HUDEP-2 (cell line): ENCODE measurements at regions not wholly inside any gene's neighbourhood (a gene's known extent, or its start where the extent isn't known, plus 50 kb on each side); places are given as distances from the start of the nearest gene placed in this dataset.
"Not testable (repeated sequence)": the region's sequence is repeated elsewhere in the genome, so short reads cannot be mapped to it uniquely, and the experiment has no call there.

Experiments
- DNase-seq, 76 experiments: peaks; one replicate each; lab custom pipeline; 2025; ENCODE audit not compliant: unreplicated experiment in 76 of 76; lab: John Stamatoyannopoulos, UW

DNA sequence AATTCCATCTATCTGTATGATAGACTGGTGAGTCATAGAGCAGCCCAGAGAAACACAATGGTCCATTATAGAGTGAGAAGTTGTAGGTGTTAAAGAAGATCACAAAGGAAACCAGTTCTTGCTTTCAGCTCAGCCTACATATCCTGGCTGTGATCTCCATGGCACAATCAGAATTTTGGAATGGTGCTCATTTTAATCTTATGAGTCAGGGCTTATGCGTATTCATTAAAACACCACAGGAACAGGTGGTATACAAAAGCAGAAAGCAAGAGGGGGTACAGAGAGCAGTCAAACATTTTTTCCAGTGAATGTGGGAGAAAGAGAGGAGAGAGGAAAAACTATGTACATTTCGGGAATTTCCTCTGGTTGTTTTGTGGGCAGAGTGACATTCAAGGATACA lies 126.9 kb downstream of the MFAP3L start:
- no peak for DNase-seq

DNA sequence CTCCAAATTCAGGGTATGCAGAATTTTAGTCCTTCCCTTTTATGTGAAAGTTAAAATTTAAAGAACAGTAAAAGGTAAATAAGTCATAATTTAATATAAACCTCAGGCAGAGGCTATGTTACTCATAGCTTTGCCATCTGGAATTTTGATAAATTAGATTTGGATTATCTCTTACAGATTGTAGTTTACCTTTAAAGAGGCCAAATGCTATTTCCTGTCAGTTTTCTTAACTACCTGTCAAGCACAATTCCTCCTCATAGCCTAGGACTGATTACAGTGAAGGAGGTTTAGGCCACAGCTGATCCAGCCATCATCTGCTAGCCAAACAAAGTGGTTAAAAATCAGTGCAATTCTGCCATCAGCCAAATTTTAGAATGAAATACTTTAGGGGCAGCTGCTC lies 128.1 kb downstream of the MFAP3L start:
- DNase-seq, result no peak

DNA sequence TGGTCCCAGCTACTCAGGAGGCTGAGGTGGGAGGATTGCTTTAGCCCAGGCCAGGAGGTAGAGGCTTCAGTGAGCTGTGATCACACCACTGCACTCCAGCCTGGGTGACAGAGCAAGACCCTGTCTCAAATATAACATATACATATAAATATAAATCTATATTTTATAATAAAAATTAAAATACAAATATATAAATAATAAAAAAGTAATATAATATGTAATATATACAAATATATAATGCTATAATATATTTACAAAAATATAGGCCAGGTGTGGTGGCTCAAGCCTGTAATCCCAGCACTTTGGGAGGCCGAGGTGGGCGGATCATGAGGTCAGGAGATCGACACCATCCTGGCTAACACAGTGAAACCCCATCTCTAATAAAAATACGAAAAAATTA lies 131.4 kb downstream of the MFAP3L start:
- DNase-seq, result not testable (repeated sequence)

DNA sequence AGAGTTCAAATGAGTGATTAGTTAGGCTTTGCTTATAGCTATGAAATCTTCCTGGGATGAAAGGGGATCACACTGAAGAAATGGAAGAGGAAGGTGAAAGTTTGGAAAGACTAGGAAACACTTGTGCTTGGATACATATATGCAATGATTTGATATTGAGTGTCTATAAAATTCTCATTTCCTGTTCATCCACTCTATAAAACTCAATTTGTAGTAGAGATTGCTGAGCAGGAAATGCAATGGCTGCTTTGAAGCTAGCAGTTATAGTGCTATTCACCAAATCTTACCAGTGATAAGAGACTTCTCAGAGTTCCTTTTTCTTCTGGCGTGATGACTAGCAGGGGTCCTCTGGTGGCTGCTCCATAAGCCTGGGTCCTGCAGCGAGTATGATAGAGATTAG lies 128.1 kb upstream of the HPF1 start:
- DNase-seq, result no peak

DNA sequence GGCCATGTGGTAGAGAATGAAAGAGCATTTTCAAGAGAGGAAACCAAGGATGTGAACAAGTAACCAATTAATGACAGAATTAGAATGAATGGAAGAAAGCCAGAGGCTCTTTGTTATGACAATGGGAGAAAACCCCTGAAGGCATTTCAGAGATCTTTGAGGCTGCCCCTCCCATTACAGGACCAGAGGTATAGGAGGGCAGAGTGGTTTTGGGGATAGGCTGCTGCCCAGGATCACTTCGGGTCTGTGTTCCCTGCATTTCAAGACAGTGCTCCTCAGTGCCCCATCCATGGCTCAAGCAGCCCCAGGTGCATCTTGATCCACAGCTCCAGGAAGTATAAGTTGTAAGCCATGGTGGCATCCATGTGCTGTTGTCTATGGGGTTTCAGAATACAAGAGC lies 124.0 kb upstream of the HPF1 start:
- no peak for DNase-seq

DNA sequence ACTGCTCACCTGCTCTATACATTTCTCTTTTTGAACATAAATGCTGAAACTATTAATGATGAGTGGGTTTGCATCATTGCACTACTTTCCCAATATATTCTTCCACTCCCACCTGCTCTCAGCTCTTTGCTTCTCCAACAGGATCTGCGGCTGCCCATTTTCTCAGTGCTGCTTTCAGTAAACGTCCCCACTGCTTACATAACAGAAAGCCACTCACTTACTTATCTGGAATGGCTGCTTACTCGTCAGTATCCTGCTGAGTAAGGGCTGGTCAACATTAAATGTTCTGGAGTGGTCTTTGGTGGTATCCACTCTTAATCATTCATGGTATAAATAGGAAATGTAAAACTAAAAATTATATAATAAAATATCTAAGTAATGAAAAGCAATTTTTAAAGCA lies 112.8 kb upstream of the HPF1 start:
- no peak for DNase-seq

DNA sequence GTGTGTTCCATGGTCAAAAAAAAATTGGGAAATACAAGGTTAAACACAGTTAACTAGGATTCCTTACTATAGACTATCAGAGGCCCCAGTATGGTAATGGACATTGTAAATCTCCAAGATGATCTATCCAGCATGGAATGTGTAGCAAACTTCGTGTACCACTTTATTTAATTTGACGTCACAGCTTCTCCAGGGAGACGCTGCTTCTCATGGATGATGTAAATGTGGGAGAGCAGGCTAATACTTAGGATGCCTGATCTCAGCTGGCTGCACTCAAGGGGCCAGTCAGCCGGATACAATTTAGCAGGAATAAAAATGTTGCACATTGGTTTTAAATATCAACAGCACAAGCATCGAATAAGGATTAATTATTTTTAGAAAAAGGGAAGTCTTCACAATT lies 111.7 kb upstream of the HPF1 start:
- DNase-seq, result no peak

DNA sequence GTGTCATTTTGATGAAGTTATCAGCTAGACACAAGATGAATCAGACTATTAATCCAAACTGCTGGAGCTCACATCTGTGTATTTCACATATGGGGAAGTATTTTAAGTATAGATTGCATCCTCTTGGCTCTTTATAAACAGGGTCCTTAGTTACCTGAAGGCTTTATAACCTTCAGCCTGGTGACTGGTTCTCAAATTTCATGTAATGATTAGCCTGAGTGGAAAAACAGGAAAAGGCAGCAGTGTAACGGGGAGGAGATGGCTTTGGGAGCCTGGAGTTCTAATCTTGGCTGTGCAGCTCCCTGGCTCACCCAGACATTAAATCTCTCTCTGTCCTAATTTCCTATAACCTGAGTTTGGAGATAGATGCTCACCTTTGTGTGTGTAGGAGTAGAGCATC lies 103.8 kb upstream of the HPF1 start:
- no peak for DNase-seq

DNA sequence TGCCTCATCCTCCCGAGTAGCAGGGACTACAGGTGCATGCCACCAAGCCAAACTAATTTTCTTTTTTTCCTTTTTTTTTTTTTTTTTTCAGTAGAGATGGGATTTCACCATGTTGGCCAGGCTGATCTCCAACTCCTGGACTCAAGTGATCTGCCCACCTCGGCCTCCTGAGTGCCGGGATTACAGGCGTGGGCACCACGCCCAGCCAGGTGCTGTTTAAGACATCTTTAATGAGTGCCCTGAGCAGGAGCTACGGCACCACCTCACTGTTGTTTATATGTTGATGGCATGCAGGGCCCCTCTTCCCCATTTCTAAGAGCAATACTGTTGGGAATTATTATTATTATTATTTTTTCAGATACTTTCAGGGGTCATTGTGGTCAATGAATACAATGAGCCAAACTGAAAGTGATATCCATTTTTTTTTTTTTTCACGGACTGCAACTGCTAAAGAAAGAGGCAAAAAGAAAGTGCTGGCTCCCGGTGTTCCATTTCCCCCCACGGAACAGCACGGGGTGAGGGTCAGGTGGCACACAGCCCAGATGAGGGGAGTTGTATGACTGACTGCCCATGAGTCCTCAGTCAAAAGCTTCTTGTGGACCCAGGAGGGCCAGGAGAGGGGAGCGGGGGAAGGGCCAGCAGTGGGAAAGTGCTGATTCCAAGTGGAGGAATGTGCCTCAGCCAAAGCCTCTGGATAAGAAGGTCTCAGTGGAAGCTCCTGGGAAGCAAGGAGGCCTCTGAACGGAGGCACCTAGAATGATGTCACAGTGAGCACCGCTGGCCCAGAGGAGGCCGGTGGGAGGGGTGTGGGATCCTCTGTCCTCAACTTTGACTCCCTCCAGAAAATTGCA lies 101.8 kb upstream of the HPF1 start:
- no peak for DNase-seq

DNA sequence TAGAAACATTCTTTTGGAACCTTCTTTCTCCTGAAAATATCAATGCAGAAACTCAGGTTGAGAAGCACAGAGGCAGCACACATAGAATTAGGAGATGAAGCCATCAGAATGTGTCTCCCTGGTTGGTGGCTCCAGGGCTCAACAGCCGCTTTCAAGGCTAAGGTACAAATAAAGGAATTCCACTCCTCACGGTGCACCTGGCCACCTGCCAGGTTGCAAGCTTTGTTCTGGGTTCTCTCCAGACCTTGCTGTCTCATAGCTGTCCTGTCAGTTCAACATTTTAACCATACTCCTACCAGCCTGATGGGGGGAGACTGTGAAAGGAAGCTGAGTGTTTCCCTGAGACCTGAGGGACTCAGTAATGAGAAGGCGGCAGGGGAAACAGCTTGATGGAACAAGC lies 96.3 kb upstream of the HPF1 start:
- no peak for DNase-seq

DNA sequence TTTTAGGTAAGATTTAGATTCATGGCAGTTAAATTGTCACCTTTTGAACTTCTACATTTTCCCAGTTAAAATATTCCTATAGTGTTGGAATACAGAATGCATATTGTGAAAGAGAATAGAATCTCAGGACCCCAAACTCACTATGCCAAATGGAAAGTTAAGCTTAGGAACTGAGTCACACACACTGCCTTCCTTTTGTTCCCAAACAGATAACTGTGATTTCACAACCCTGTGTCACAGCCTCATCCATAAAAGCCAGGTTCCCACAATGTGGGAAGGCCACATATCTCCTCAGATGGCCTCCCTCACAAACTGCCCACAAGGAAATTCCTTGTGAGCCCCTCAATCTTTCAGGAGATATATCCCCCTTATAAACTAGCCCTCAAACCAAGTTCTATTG lies 94.7 kb upstream of the HPF1 start:
- no peak for DNase-seq

DNA sequence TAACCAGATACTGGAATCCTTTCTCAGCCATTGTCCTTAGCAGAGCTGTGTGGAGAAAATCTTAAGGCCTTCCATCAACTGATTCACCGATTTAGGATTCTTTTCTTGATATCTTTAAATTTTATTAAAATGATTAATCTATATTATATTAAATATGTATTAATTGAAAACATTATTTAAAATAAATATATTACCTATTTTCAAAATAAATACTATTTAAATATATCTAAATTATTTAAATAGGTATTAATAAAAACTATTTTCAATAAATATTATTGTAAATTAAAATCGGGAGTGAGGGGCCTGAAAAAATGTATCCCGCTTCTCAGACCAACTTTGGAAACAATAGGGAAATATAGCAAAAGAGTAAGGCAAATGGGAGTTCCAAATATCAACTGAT lies 94.0 kb upstream of the HPF1 start:
- no peak for DNase-seq

DNA sequence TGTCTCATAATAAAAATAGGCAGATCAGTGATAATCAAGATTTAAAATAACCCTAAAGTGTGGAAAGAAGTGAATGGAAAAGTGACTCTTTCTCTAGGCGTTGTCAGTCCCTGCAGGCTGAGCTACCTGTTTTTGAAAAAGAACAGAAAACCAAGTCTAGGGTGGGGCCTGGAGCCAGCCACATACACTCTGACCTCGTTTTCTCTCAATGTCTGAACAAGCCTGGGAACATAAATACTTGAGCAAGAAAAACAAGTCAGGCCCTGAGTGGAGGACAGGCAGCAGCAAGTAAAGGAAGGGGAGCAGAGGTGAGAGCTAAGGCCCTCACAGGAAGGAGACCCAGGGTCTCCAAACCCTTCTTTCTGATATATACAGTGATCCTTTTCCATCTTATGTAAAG lies 91.7 kb upstream of the HPF1 start:
- DNase-seq, result no peak

DNA sequence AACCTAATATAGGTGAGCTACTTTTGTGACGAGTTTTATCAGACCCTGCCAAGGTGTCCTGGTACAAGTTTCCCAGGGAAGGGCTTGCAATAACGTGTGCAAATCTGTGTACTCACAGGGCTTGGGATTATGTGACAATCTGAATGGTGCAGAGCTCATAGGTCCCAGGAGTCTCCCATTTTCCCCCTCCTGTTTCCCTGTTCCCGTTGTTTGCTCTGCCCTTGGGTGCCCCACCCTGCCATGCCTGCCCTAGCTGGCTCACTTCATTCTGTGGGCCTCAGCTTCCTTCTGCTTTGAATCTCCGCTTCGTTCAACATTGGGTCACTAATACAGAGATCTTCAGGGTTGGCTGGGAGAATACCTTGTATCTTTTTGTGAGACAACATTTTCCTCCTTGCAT lies 90.3 kb upstream of the HPF1 start:
- no peak for DNase-seq

DNA sequence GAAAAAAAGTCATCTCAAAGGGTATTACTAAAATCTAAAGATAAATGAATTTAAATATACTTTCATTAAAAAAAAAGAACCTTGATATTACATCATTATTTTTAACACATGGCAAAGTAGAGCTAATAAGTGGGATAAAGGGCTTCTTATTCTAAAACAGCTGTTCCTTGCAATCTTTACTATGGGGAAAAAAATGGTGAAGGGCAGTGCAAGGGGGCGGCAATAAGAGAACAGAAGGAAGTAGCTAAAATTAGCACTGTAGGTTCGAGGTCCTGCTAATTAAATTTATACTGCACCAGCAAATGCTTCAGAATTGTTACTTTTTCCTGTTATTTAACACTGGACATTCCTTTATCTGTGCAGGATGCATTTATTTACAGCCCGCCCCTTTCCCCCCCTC lies 89.4 kb upstream of the HPF1 start:
- no peak for DNase-seq

DNA sequence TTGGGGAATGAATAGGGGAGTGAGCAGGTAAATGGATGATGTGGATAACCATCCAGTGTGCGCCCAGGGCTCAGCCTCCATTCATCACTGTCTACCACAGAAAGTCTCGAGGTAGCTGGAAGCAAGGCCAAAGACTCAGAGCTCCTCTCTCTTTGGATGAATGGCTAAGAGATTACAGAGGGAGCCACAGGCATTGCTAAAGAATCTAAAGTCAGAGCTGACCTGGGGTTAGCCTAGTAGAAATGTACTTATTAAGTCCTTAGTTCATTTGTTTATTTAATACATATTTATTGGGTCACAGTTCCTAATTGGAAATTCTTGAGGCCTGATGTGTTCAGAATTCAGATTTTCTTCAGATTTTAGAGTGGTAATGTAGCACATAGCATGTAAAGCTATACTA lies 88.7 kb upstream of the HPF1 start:
- no peak for DNase-seq

DNA sequence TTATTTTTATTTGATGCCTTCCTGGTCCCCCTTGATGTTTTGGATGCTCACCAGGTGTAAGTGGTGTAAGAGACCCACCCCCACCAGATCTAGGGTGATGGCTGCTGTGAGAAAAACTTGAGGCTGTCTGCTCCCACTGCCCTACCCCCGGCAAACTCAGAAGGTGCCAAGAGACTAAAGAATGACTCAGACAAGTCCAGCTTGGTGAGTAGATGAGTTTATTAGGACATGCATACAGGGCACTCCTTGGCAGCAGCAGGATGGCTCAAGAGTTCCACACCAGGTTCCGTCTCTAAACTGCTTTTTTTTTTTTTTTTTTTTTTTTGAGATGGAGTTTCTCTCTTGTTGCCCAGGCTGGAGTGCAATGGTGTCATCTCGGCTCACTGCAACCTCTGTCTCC lies 84.0 kb upstream of the HPF1 start:
- no peak for DNase-seq

DNA sequence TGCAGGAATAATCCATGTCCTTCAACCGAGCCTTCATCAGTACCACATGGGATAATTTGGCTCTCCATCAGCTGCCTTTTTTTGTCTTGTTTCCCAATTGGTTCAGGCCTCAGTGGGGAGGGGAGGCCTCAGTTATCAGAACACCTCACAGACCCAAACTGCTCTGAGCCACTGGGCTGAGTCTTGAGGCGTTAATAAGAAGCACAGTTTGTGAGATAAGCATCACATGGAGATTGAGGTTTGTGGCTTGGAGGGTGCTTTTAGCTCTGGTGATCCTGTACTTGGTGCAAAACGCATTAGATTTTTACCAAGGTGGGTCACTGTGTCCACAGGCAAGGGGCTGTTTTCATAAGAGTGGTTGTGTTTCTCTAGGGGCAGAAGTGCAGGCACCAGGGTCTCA lies 82.8 kb upstream of the HPF1 start:
- no peak for DNase-seq

DNA sequence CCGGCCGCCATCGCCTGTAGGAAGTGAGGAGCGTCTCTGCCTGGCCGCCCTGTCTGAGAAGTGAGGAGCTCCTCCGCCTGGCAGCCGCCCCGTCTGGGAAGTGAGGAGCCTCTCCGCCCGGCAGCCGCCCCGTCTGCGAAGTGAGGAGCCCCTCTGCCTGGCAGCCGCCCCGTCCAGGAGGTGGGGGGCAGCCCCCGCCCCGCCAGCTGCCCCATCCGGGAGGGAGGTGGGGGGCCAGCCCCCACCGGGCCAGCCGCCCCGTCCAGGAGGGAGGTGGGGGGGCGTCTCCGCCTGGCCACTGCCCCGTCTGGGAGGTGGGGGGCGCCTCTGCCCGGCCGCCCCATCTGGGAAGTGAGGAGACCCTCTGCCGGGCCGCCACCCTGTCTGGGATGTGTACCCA lies 70.6 kb upstream of the HPF1 start:
- not testable (repeated sequence) for DNase-seq

DNA sequence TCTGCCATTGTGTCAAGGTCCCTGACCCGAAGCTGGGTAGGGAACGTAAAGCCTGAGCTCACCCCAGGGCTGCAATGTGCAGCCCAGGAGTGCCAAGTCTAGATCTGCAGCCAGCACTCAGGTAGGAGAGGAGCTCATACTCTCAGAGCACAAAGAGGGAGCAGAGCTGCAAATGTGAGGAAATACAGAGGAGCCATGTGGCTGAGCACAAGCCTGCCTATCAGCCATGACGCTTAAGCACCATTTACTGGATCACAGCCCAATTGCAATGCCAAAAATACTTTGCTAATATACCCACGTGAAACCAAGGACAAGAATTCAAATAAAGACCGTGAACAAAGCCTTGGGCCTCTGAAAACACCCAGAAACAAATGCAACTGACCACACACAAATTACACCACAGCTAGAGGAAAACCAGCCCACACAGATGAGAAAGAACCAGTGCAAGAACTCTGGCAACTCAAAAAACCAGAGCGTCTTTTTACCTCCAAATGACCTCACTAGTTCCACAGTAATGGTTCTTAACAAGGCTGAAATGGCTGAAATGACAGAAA lies 69.0 kb upstream of the HPF1 start:
- no peak for DNase-seq

DNA sequence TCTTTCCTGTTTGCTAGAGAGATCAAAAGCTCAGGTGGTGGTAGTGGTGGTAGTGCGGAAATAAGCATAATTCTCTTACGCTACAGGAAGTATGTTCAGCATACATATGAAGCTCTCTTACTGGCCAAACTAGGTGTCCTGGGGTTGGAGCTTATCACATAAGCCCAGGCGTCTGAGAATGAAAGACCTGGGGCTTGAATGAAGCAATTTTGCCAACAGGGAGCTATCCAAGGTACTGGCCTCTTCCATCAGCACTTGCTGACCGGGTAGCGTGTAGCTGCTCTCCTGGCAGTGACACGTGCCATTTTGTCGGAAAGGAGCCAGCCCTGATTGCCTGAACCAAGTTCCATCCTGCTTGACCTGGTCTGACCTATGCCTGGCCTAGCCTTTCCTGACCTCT lies 65.9 kb upstream of the HPF1 start:
- peak in 62 of 76 experiments; percentile 0 to 70 (median 29) for DNase-seq

DNA sequence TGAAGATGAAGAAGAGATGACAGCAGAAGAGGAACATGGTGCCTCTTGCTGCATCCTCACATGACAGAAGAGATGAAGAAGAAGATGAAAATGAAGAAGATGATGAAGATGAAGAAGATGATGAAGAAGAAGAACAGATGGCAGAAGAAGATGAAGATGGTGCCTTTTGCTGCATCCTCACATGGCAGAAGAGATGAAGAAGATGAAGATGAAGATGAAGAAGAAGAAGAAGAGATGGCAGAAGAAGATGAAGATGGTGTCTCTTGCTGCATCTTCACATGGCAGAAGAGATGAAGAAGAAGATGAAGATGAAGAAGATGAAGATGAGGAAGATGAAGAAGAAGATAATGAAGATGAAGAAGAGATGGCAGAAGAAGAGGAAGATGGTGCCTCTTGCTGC lies 63.7 kb upstream of the HPF1 start:
- no peak for DNase-seq
